HCEC 1CT (cell line): ENCODE measurements at regions not wholly inside any gene's neighbourhood (a gene's known extent, or its start where the extent isn't known, plus 50 kb on each side); places are given as distances from the start of the nearest gene placed in this dataset.
A peak's percentile ranks its signal among the peaks of the same experiment; 100 is the strongest.

Source experiments
- DNase-seq: peaks from one replicate; pipeline ENCODE4 v3.0.0-alpha.2; 2017

GRCh38 chr14:53501361-53502211, 348.5 kb upstream of the DDHD1 start:
- peak; percentile 75 for DNase-seq

- DNase-seq = no peak
Observed at GRCh38 chr14:53500191-53500590, 347.1 kb upstream of the DDHD1 start.

- no peak for DNase-seq
Observed at GRCh38 chr14:53496668-53497067, 343.5 kb upstream of the DDHD1 start.

- DNase-seq = no peak
Observed at GRCh38 chr14:53495846-53496343, 342.8 kb upstream of the DDHD1 start.

GRCh38 chr14:53494587-53494986, 341.5 kb upstream of the DDHD1 start:
- no peak for DNase-seq

GRCh38 chr14:53493860-53494259, 340.7 kb upstream of the DDHD1 start:
- DNase-seq = no peak

- DNase-seq = no peak
Observed at GRCh38 chr14:53493320-53493719, 340.2 kb upstream of the DDHD1 start.

- DNase-seq = no peak
Observed at GRCh38 chr14:53491884-53492277, 338.8 kb upstream of the DDHD1 start.

- DNase-seq = no peak
Observed at GRCh38 chr14:53491256-53491883, 338.2 kb upstream of the DDHD1 start.

GRCh38 chr14:53478174-53478573, 325.1 kb upstream of the DDHD1 start:
- no peak for DNase-seq

GRCh38 chr14:53473480-53473879, 320.4 kb upstream of the DDHD1 start:
- DNase-seq = no peak

- DNase-seq = no peak
Observed at GRCh38 chr14:53472306-53472705, 319.2 kb upstream of the DDHD1 start.

GRCh38 chr14:53470351-53471043, 317.4 kb upstream of the DDHD1 start:
- no peak for DNase-seq

- DNase-seq = no peak
Observed at GRCh38 chr14:53468876-53469275, 315.8 kb upstream of the DDHD1 start.

- no peak for DNase-seq
Observed at GRCh38 chr14:53464376-53464775, 311.3 kb upstream of the DDHD1 start.

- no peak for DNase-seq
Observed at GRCh38 chr14:53462931-53463778, 310.0 kb upstream of the DDHD1 start.

- DNase-seq = no peak
Observed at GRCh38 chr14:53461858-53462257, 308.7 kb upstream of the DDHD1 start.

GRCh38 chr14:53460544-53460943, 307.4 kb upstream of the DDHD1 start:
- DNase-seq = no peak

- DNase-seq = peak; percentile 68
Observed at GRCh38 chr14:53458368-53458814, 305.3 kb upstream of the DDHD1 start.

GRCh38 chr14:53456931-53457330, 303.8 kb upstream of the DDHD1 start:
- no peak for DNase-seq

GRCh38 chr14:53452005-53452673, 299.0 kb upstream of the DDHD1 start:
- no peak for DNase-seq

- DNase-seq = peak; percentile 52
Observed at GRCh38 chr14:53450871-53451270, 297.7 kb upstream of the DDHD1 start.
